Stimulated activated effector memory CD8-positive, alpha-beta T cell treated with anti-CD3 and anti-CD28 coated beads, Interleukin-12 subunit alpha, Interleukin-12 subunit beta, amount 100 ng/mL, for 72 hours (primary cell): ENCODE measurements at regions not wholly inside any gene's neighbourhood (a gene's known extent, or its start where the extent isn't known, plus 50 kb on each side); places are given as distances from the start of the nearest gene placed in this dataset.

Experiments
- ATAC-seq: fragments of 150-1000 bp; cut with Tn5 transposase; 2 replicates; pipeline ENCODE4 v1.10.0; 2021
- DNase-seq, 2 donors: peaks; one replicate each; pipeline ENCODE4 v3.0.0; 2021 to 2022; ENCODE audit warnings: low spot score in 2 of 2
- H3K27ac Mint-ChIP-seq: one replicate; pipeline ENCODE4 v1.8.0; 2022; ENCODE audit warnings: mild to moderate bottlenecking, mixed read lengths
- H3K36me3 Mint-ChIP-seq: one replicate; pipeline ENCODE4 v1.8.0; 2022; ENCODE audit warnings: mild to moderate bottlenecking, mixed read lengths
- H3K4me1 Mint-ChIP-seq: one replicate; pipeline ENCODE4 v1.8.0; 2022; ENCODE audit warnings: mixed read lengths
- H3K4me3 Mint-ChIP-seq: one replicate; pipeline ENCODE4 v1.8.0; 2022; ENCODE audit warnings: mild to moderate bottlenecking, mixed read lengths
- H3K9me3 Mint-ChIP-seq: one replicate; pipeline ENCODE4 v1.8.0; 2022; ENCODE audit warnings: mixed read lengths

DNA sequence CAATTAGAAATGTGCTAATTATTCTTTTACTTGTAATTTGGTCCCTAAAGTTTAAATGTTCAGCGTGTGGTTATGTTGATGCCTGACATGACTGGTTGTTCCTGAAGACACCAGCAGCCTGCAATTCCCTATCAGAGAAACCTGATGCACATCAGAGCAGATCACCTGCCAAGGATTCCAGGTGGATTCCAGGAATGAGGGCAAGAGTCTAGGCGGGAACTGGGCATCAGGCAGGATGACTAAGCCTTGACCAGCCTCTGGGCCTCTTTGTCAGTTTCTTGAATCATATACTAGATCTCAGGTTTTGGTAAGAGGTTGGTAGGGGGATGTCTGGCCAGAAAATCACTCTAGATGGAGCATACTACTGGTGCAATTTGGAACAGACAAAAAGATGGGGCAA is 130.7 kb upstream of the TNR start:
- H3K36me3 Mint-ChIP-seq, result no peaks in the 10 kb centered on the region

DNA sequence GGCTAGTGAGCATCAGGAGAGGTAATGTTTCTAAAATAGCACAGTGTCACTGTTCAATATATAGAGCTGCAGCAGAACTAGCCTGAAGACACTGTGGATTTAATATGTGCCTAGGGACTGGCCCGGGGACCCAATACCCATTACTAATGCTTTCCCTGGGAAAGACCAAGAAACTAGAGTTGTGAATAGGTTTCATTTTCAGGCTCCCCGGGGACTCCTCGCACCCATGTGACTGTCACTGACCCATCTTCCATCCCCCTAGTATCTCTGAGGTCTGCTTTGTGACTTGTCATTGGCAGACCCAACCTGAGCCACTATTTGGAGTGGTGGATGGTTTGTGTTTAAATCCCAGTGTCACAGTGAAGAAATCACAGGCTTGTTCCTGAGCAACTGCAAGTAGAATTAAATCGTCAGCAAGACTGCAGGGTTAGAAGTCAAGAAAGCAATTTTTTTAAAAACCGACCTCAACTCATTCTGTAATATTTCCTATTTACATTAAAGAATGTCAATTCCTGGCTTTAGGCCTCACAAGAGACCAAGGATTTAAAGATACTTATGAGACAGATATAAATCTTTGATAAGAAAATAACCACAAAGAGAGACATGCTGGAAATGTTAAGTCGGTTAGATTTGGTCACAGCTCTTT is 130.0 kb upstream of the TNR start:
- ATAC-seq (no peak), DNase-seq (no peak)
- Mint-ChIP-seq H3K36me3 (no peaks in the 10 kb centered on the region), H3K27ac (no peak overlapping the region), H3K4me1 (no peaks in the 10 kb centered on the region), H3K4me3 (no peak overlapping the region), H3K9me3 (no peaks in the 10 kb centered on the region)

More for the DNA sequence above, 130.7 kb upstream of the TNR start:
- DNase-seq, result no peak
- no peaks in the 10 kb centered on the region for H3K9me3 Mint-ChIP-seq
- no peaks in the 10 kb centered on the region for H3K4me1 Mint-ChIP-seq
- no peak overlapping the region for H3K4me3 Mint-ChIP-seq
- no peak overlapping the region for H3K27ac Mint-ChIP-seq
- no peak for ATAC-seq

DNA sequence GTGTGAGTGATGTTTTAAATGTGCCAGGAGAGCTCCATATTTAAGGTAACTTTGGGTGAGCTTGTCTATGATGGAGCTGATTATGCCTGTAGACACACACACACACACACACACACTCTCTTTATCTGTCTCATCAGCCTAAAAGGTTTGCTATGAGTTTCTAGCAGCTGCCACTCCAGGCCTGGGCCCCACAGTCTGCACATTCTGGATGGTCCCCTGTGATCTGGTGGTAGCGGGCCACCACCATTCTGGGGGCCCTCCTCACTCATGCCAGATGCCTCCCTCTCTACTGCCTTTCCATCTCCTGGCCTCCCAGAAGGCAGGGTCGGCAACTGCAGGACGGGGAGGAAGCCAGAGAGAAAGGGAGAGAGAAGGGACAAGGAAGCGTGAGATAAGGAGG is 129.2 kb upstream of the TNR start:
- ATAC-seq (no peak), DNase-seq (no peak)
- no peaks in the 10 kb centered on the region for H3K9me3 Mint-ChIP-seq
- no peaks in the 10 kb centered on the region for H3K4me1 Mint-ChIP-seq
- no peaks in the 10 kb centered on the region for H3K36me3 Mint-ChIP-seq
- no peak overlapping the region for H3K27ac Mint-ChIP-seq
- no peak overlapping the region for H3K4me3 Mint-ChIP-seq

DNA sequence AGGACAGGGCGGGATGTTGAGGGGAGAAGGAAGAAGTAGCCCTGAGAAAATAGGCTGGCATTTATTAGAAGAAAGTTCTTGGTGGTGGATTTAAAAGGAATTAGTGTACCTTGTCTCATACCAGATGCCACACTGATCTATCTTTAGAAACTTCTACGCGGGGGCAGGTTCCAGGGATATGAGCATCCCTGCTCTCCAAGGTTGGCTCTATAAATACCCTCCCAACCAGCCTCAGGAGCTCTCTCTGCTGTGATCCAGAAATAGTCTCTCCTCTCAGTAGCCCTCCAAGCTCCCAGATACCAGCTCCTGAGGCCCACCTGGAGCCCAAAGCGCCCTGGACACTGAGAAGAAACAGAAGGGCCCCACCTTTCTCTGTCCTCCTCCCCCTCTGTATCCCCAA is 128.3 kb upstream of the TNR start:
- ATAC-seq, result no peak
- no peak overlapping the region for H3K4me3 Mint-ChIP-seq
- H3K27ac Mint-ChIP-seq, result no peak overlapping the region
- H3K36me3 Mint-ChIP-seq, result no peaks in the 10 kb centered on the region
- H3K4me1 Mint-ChIP-seq, result no peaks in the 10 kb centered on the region
- DNase-seq, result no peak
- no peaks in the 10 kb centered on the region for H3K9me3 Mint-ChIP-seq

DNA sequence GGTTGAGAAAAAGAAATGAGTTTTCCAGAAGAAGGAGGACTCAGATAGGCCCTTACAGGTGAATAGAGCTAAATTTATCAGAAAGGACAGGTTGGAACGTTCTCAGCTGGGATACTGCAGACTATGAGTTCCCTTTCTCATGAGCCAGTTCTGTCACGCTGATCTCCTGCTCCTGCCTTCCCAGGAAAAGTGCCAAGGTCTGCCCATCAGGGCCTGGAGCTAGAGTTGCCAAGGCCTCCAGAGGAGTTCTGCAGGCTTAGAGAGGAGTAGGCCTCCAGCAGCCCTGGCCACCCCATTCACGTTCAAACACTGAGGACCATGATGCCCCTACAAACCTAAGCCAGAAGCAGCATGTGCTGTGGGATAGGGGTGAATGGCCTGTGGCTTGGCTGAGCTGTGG is 126.8 kb upstream of the TNR start:
- ATAC-seq, result no peak
- Mint-ChIP-seq H3K4me1 (no peaks in the 10 kb centered on the region), H3K36me3 (no peaks in the 10 kb centered on the region), H3K4me3 (no peak overlapping the region), H3K27ac (no peak overlapping the region), H3K9me3 (no peaks in the 10 kb centered on the region)
- DNase-seq, result no peak

DNA sequence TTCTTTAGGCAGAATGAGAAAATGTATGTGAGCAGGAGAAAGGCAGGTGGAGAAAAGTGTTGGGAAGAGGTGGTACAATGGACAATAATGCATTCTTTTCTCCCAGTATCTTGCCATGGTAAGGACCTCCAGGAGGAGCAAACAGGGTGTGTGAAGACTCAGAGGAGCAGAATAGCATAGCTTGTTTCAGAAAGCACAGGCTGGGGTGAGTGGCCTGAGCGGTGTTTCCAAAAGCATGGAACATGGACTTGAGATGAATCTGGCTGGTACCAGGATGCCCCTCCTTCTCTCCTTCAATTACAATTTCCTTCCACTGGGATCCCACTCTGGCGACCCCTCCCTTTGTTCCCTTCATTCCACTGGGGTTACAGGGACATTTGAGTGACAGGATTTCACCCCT is 123.4 kb upstream of the TNR start:
- Mint-ChIP-seq H3K36me3 (no peaks in the 10 kb centered on the region), H3K9me3 (no peaks in the 10 kb centered on the region), H3K27ac (no peak overlapping the region), H3K4me3 (no peak overlapping the region), H3K4me1 (no peaks in the 10 kb centered on the region)
- ATAC-seq (no peak), DNase-seq (no peak)

DNA sequence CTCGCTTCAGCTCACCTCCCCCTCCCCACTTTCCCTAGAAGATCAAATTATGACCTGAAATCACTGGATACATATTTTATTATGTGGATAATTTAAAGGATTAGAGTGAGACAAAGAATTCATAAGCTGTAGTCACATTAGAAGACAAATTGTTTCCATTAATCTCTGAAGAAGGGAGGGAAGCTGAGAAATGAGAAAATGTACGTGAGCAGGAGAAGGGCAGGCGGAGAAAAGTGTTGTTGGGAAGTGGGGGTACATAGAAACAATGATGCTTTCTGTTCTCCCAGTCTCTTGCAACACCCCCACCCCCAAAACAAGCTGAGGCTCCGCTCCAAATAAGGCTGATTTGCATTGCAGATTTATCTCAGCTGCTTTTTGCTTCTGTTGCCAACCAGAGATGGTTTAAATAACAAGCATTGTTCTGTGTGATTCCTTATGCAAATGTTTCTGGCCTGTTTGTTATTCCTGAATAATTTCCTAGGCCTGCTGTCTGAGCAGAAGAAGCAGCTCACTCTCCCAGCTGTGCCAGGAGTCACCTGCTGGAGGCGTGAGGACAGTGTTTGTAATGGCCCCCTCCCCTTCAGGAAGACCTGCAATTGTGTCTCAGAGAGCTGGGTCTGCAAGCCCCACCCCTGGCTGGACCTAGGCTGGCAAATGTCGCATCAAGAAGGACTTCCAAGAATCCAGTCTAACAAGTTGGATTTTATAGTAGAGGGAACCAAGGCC is 121.8 kb upstream of the TNR start:
- Mint-ChIP-seq H3K4me3 (no peak overlapping the region), H3K36me3 (no peaks in the 10 kb centered on the region), H3K27ac (no peak overlapping the region), H3K9me3 (no peaks in the 10 kb centered on the region), H3K4me1 (no peaks in the 10 kb centered on the region)
- DNase-seq, result no peak
- ATAC-seq, result no peak

DNA sequence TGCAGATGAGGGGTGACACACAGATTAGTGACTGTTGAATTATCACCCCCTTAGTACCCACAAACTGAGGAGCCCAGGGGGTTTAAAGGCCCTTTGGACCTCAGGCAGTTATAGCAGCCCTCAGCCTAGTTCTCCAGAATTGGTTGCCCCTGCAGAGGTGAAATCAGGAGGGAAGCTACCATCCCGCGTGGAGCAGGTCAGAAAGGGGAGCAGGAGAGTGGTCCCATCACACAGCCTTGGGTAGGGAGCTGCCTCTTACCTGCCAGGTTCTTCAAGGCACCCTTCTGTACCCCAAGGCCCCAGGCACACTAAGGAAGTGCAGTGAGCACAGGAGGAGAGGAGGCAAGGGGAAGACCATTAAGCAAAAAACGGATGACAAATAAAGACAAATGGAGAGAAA is 121.2 kb upstream of the TNR start:
- no peak for ATAC-seq
- H3K27ac Mint-ChIP-seq, result no peak overlapping the region

DNA sequence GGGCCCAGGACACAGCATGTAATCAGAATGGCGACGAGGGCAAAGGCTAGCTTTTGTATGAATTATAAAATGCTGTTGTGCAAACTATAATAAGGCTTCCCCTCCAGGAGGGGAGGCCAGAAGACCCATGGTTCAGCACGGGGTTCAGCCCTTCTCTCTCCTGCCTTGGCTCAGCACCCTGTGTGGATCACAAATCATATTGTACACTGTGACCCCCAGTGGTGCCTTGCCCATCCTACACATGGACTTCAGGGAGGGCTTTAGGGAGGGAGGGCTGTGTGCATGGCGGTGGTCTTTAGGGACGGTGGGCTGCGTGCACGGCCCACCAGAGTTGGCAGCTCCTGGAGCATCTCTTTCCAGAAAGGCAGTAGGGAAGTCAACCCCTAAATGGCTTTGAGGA is 120.8 kb upstream of the TNR start:
- H3K27ac Mint-ChIP-seq, result no peak overlapping the region
- no peaks in the 10 kb centered on the region for H3K36me3 Mint-ChIP-seq
- ATAC-seq (no peak), DNase-seq (no peak)
- H3K4me3 Mint-ChIP-seq, result no peak overlapping the region
- H3K9me3 Mint-ChIP-seq, result no peaks in the 10 kb centered on the region
- H3K4me1 Mint-ChIP-seq, result no peaks in the 10 kb centered on the region

More for the DNA sequence above, 121.2 kb upstream of the TNR start:
- Mint-ChIP-seq H3K4me1 (no peaks in the 10 kb centered on the region), H3K9me3 (no peaks in the 10 kb centered on the region), H3K4me3 (no peak overlapping the region), H3K36me3 (no peaks in the 10 kb centered on the region)
- no peak for DNase-seq

DNA sequence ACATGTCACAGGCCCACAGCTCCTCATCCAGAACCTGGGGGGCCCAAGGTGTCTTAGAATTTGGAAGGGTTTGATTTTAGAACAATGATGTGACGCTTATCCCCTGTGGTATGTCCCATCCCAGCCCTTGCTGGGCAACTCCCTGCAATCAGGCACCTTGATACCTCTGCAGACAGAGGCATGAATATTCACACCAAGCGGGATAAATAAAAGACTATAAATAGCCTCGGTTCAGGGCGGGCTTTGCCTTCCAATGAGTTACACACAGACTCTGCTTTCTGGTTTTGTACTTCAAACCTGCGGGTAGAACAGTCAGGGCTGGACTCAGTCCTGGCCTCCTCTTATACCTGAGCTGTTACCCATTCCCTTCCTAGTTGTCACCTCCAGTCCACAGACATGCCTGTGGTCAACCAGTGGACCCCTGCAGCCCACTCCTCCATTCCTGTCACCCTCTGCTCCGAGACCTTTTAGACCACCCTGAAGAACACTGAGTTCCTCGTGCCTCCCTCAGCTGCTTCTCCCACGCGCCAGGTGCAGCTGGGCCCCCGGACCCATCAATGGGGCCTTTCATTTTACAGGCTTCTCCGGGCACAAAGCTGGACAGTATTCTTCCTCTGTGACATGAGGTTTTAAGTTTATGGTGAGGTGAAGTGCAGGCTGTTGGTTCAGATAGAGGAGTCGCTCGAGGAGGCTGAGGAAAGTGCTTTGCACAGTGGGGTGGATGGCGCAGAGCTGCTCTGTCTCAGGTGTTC is 120.1 kb upstream of the TNR start:
- no peak for ATAC-seq
- Mint-ChIP-seq H3K27ac (no peak overlapping the region), H3K9me3 (no peaks in the 10 kb centered on the region), H3K4me1 (no peaks in the 10 kb centered on the region), H3K36me3 (no peaks in the 10 kb centered on the region), H3K4me3 (no peak overlapping the region)
- no peak for DNase-seq

DNA sequence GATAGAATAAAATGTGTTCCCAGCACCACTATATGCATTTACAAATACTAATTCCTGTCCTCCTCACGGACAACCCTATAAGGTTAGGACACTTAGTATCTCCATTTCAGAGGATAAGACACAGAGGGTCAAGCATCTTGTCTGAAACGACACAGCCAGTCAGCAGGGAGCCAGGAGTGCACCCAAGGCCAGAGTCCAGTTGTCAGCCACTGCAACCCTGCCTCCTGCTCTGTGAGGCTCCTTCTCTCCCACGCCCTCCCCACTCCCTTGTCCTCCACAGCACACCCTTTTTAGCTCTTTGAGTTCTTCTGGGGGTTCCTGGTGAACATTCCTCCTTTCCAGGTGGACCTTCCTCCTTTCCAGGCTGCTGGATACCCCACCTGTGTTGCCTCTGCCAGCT is 119.0 kb upstream of the TNR start:
- DNase-seq (no peak), ATAC-seq (no peak)
- H3K4me3 Mint-ChIP-seq, result no peak overlapping the region
- no peaks in the 10 kb centered on the region for H3K9me3 Mint-ChIP-seq
- no peaks in the 10 kb centered on the region for H3K4me1 Mint-ChIP-seq
- no peaks in the 10 kb centered on the region for H3K36me3 Mint-ChIP-seq
- H3K27ac Mint-ChIP-seq, result no peak overlapping the region

DNA sequence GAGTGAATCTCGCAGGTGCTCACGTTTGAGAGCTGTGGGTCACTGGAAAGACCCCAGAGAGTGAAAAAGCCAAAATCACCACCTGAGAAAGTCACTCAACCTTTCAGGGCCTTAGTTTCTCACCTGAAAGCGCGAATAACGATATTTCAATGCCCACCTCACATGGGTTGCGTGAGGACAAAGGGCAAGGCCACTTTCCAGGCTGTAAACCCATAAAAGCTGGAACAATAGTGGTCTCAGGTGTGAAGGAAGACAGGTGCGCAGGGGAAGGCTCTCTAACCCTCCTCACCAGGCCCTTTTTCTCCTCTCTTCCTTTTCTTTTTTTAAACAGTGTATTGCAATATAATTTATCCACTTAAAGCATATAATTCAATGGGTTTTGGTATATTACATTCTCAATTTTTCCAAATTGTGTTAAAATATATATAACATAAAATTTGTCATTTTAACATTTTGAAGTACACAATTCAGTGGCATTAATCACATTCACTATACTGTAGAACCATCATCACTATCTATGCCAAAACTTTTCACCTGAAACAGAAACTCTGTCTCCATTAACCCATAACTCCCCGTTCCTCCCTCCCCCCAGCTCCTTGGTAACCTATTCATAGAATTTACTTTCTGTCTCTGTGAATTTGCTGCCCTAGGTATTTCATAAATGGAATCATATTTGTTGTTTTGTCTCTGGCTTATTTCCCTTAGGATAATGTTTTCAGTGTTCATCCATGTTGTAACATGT is 118.4 kb upstream of the TNR start:
- H3K4me1 Mint-ChIP-seq, result no peaks in the 10 kb centered on the region
- no peaks in the 10 kb centered on the region for H3K36me3 Mint-ChIP-seq
- no peaks in the 10 kb centered on the region for H3K9me3 Mint-ChIP-seq
- no peak overlapping the region for H3K4me3 Mint-ChIP-seq
- no peak overlapping the region for H3K27ac Mint-ChIP-seq
- no peak for ATAC-seq
- no peak for DNase-seq

DNA sequence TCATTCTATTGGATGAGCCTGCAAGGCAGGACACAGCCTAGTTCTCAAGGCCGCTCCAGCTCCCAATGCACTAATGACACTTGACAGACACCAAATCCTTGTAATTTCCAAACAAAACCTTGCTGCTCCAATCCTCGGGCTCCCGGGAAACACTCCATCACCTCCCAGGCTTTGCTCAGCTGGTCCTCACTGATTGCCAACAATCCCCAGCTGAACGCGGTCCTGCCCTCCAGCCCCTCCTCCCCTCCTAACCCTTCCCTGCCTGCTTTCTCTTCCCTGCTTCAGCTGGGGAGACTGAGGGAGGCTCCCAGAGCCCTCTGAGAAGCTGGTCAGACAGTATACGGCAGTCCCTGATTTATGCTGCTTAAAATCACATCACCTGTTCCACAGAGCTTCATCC is 114.4 kb upstream of the TNR start:
- Mint-ChIP-seq H3K27ac (no peak overlapping the region), H3K36me3 (no peaks in the 10 kb centered on the region), H3K4me1 (no peaks in the 10 kb centered on the region), H3K4me3 (no peak overlapping the region), H3K9me3 (no peaks in the 10 kb centered on the region)
- no peak for ATAC-seq
- no peak for DNase-seq

DNA sequence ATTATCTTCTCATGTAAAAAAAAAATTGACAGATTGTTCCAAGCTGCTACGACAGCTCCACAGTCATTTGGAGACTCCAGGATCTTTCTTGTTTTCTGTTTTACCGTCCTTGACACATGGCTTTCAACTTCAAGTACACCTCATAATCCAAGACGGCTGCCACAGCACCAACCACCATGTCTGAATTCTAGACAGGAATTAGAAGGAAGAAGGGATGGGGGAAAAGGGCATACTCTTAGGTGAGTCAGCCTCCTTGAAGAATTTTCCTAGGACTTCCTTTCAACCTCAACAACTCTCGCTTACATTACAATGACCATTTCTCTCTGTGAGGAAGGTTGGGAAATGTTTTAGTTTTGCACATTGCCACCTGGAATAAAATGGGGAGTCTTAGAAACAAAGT is 110.3 kb upstream of the TNR start:
- Mint-ChIP-seq H3K4me1 (no peaks in the 10 kb centered on the region), H3K27ac (no peak overlapping the region), H3K4me3 (no peak overlapping the region), H3K9me3 (no peaks in the 10 kb centered on the region), H3K36me3 (no peaks in the 10 kb centered on the region)
- DNase-seq (no peak), ATAC-seq (no peak)

DNA sequence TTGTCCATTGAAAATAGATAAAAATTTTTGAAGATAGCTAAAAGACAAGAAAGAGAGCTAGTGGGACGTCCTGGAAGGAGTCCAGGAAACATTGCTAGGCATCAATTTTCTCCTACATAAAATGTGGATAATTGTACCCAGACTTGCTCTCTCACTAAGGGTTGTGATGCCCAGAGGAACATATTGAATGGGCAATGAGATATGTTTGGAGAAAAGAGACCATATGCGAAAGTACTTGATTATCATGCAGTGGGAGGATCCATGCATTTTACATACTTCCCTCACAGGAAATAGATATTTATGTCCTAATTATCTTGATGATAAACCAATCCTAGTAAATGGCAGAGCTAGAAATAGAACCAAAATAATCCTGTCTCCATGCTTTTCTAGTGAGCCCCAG is 108.4 kb upstream of the TNR start:
- H3K4me1 Mint-ChIP-seq, result no peaks in the 10 kb centered on the region
- DNase-seq (no peak), ATAC-seq (no peak)
- H3K4me3 Mint-ChIP-seq, result no peak overlapping the region
- H3K36me3 Mint-ChIP-seq, result no peaks in the 10 kb centered on the region
- H3K9me3 Mint-ChIP-seq, result no peaks in the 10 kb centered on the region
- no peak overlapping the region for H3K27ac Mint-ChIP-seq
